Colonic mucosa (tissue), 4 donors: ENCODE measurements at regions not wholly inside any gene's neighbourhood (a gene's known extent, or its start where the extent isn't known, plus 50 kb on each side); places are given as distances from the start of the nearest gene placed in this dataset.

ENCODE experiments used
- DNase-seq: peaks from one replicate; pipeline ENCODE4 v3.0.0-alpha.2; 2020
- H3K27ac ChIP-seq: fragments of 200-600 bp; one replicate; pipeline ENCODE4 v1.8.0; 2021
- H3K27me3 ChIP-seq: fragments of 200-600 bp; one replicate; pipeline ENCODE4 v1.8.0; 2021
- H3K36me3 ChIP-seq: fragments of 200-600 bp; one replicate; pipeline ENCODE4 v1.8.0; 2021
- H3K4me1 ChIP-seq: fragments of 200-600 bp; one replicate; pipeline ENCODE4 v1.8.0; 2021; ENCODE audit warnings: mild to moderate bottlenecking
- H3K4me3 ChIP-seq: fragments of 200-600 bp; one replicate; pipeline ENCODE4 v1.8.0; 2021
- H3K9ac ChIP-seq, 2 donors: one replicate each; pipeline ENCODE4 v1.7.0; 2013; ENCODE audit warnings: control low read depth in 2 of 2, low read depth in 2 of 2, low read length in 2 of 2
- H3K9me3 ChIP-seq: fragments of 200-600 bp; one replicate; pipeline ENCODE4 v1.8.0; 2021
- CTCF ChIP-seq: fragments of 200-600 bp; IDR thresholded peaks from one replicate; pipeline ENCODE4 v1.8.0; 2022; ENCODE audit warnings: antibody characterized with exemption, mild to moderate bottlenecking
- intact Hi-C: fragments of 100-400 bp; cut with DNase I; formaldehyde crosslinking; loops from one replicate; pipeline ENCODE4 v1.14.1; 2022
- donor health status: healthy.
- donor health status: DM: no; HTN: no; CAD: no.
- donor health status: DM: no; HTN: no; CAD: no.

- Histone ChIP-seq H3K4me1 (no peaks in the 10 kb centered on the region), H3K4me3 (no peak overlapping the region), H3K9me3 (no peaks in the 10 kb centered on the region), H3K27ac (no peak overlapping the region), H3K9ac (no peak overlapping the region), H3K36me3 (no peaks in the 10 kb centered on the region), H3K27me3 (no peaks in the 10 kb centered on the region)
- no peak for TF ChIP-seq CTCF
- intact Hi-C loops = no loop called here
- DNase-seq = no peak
These were observed 119.2 kb downstream of the KCNF1 start for GRCh38 chr2:11030909-11031308.

GRCh38 chr2:11031876-11032275 is 120.1 kb downstream of the KCNF1 start:
- intact Hi-C loops = no loop called here
- Histone ChIP-seq H3K9ac (no peak overlapping the region), H3K27ac (no peak overlapping the region), H3K4me1 (no peaks in the 10 kb centered on the region), H3K36me3 (no peaks in the 10 kb centered on the region), H3K27me3 (no peaks in the 10 kb centered on the region), H3K9me3 (no peaks in the 10 kb centered on the region), H3K4me3 (no peak overlapping the region)
- no peak for TF ChIP-seq CTCF
- no peak for DNase-seq

GRCh38 chr2:11032396-11032795 is 120.7 kb downstream of the KCNF1 start:
- Histone ChIP-seq H3K9ac (no peak overlapping the region), H3K27ac (no peak overlapping the region), H3K27me3 (no peaks in the 10 kb centered on the region), H3K4me3 (no peak overlapping the region), H3K4me1 (no peaks in the 10 kb centered on the region), H3K9me3 (no peaks in the 10 kb centered on the region), H3K36me3 (no peaks in the 10 kb centered on the region)
- DNase-seq = no peak
- intact Hi-C loops = no loop called here
- TF ChIP-seq CTCF = no peak

- no peaks in the 10 kb centered on the region for H3K27me3 ChIP-seq
- H3K9ac ChIP-seq = no peak overlapping the region
- H3K9me3 ChIP-seq = no peaks in the 10 kb centered on the region
- intact Hi-C loops = no loop called here
- no peak overlapping the region for H3K4me3 ChIP-seq
- no peaks in the 10 kb centered on the region for H3K36me3 ChIP-seq
- no peak overlapping the region for H3K27ac ChIP-seq
- H3K4me1 ChIP-seq = no peaks in the 10 kb centered on the region
- no peak for TF ChIP-seq CTCF
- no peak for DNase-seq
These were observed 121.4 kb downstream of the KCNF1 start for GRCh38 chr2:11033114-11033513.

- Histone ChIP-seq H3K36me3 (no peaks in the 10 kb centered on the region), H3K4me1 (no peaks in the 10 kb centered on the region), H3K27ac (no peak overlapping the region), H3K9ac (no peak overlapping the region), H3K27me3 (no peaks in the 10 kb centered on the region), H3K9me3 (no peaks in the 10 kb centered on the region), H3K4me3 (no peak overlapping the region)
- intact Hi-C loops = no loop called here
- DNase-seq = no peak
- TF ChIP-seq CTCF = no peak
These were observed 116.6 kb upstream of the SLC66A3 start for GRCh38 chr2:11038641-11039040.

GRCh38 chr2:11040992-11041391 is 114.3 kb upstream of the SLC66A3 start:
- H3K4me3 ChIP-seq = no peak overlapping the region
- TF ChIP-seq CTCF = no peak
- no peaks in the 10 kb centered on the region for H3K36me3 ChIP-seq
- H3K9me3 ChIP-seq = no peaks in the 10 kb centered on the region
- no peak for DNase-seq
- no peak overlapping the region for H3K9ac ChIP-seq
- no peak overlapping the region for H3K27ac ChIP-seq
- H3K4me1 ChIP-seq = no peaks in the 10 kb centered on the region
- intact Hi-C loops = no loop called here
- H3K27me3 ChIP-seq = no peaks in the 10 kb centered on the region
